ENCODE measurements at regions not wholly inside any gene's neighbourhood (a gene's known extent, or its start where the extent isn't known, plus 50 kb on each side); places are given as distances from the start of the nearest gene placed in this dataset.

- no peak for DNase-seq
- no peak overlapping the region for H3K4me3 ChIP-seq (ENCODE audit: low read depth, low read length)
- TF ChIP-seq CTCF (IDR thresholded peaks at IDR 0.05; ENCODE audit: low read depth, low read length): no peak
Measured at GRCh38 chr10:61184429-61184828, 240.4 kb upstream of the RHOBTB1 start.

GRCh38 chr10:61183967-61184366 lies 240.0 kb upstream of the RHOBTB1 start:
- H3K27ac ChIP-seq: 0 out of 2 replicates have a peak overlapping the region, but pooled peaks have one; percentile 15
- no peak for TF ChIP-seq CTCF (IDR thresholded peaks at IDR 0.05; ENCODE audit: low read depth, low read length)
- no peak overlapping the region for H3K4me3 ChIP-seq (ENCODE audit: low read depth, low read length)
- peaks cover 12% of the 10 kb centered on the region for H3K9me3 ChIP-seq (ENCODE audit: severe bottlenecking)
- no peaks in the 10 kb centered on the region for H3K27me3 ChIP-seq (ENCODE audit: insufficient read depth, low read depth, severe bottlenecking)
- DNase-seq: no peak
- H3K36me3 ChIP-seq: no peaks in the 10 kb centered on the region

More at GRCh38 chr10:61184429-61184828, 240.4 kb upstream of the RHOBTB1 start:
- H3K27me3 ChIP-seq (ENCODE audit: insufficient read depth, low read depth, severe bottlenecking): no peaks in the 10 kb centered on the region
- no peak overlapping the region for H3K27ac ChIP-seq
- H3K9me3 ChIP-seq (ENCODE audit: severe bottlenecking): peaks cover 12% of the 10 kb centered on the region
- H3K36me3 ChIP-seq: no peaks in the 10 kb centered on the region

GRCh38 chr10:61181832-61182231 lies 237.8 kb upstream of the RHOBTB1 start:
- H3K27me3 ChIP-seq (ENCODE audit: insufficient read depth, low read depth, severe bottlenecking): no peaks in the 10 kb centered on the region
- no peak for DNase-seq
- H3K4me3 ChIP-seq (ENCODE audit: low read depth, low read length): no peak overlapping the region
- no peak for TF ChIP-seq CTCF (IDR thresholded peaks at IDR 0.05; ENCODE audit: low read depth, low read length)
- H3K36me3 ChIP-seq: no peaks in the 10 kb centered on the region
- peaks cover 12% of the 10 kb centered on the region for H3K9me3 ChIP-seq (ENCODE audit: severe bottlenecking)
- H3K27ac ChIP-seq: no peak overlapping the region

GRCh38 chr10:61179771-61180170 lies 235.8 kb upstream of the RHOBTB1 start:
- H3K9me3 ChIP-seq (ENCODE audit: severe bottlenecking): peaks cover 7% of the 10 kb centered on the region
- DNase-seq: no peak
- no peak for TF ChIP-seq CTCF (IDR thresholded peaks at IDR 0.05; ENCODE audit: low read depth, low read length)
- H3K36me3 ChIP-seq: no peaks in the 10 kb centered on the region
- no peak overlapping the region for H3K4me3 ChIP-seq (ENCODE audit: low read depth, low read length)
- no peak overlapping the region for H3K27ac ChIP-seq
- H3K27me3 ChIP-seq (ENCODE audit: insufficient read depth, low read depth, severe bottlenecking): no peaks in the 10 kb centered on the region

- no peak for DNase-seq
- Histone ChIP-seq H3K9me3 (ENCODE audit: severe bottlenecking) (peaks cover 4% of the 10 kb centered on the region), H3K4me3 (ENCODE audit: low read depth, low read length) (no peak overlapping the region), H3K27me3 (ENCODE audit: insufficient read depth, low read depth, severe bottlenecking) (no peaks in the 10 kb centered on the region), H3K36me3 (no peaks in the 10 kb centered on the region), H3K27ac (no peak overlapping the region)
- no peak for TF ChIP-seq CTCF (IDR thresholded peaks at IDR 0.05; ENCODE audit: low read depth, low read length)
Measured at GRCh38 chr10:61176424-61176823, 232.4 kb upstream of the RHOBTB1 start.

GRCh38 chr10:61175316-61175715 lies 231.3 kb upstream of the RHOBTB1 start:
- Histone ChIP-seq H3K27ac (no peak overlapping the region), H3K36me3 (no peaks in the 10 kb centered on the region), H3K9me3 (ENCODE audit: severe bottlenecking) (peaks cover 4% of the 10 kb centered on the region), H3K4me3 (ENCODE audit: low read depth, low read length) (no peak overlapping the region), H3K27me3 (ENCODE audit: insufficient read depth, low read depth, severe bottlenecking) (no peaks in the 10 kb centered on the region)
- TF ChIP-seq CTCF (IDR thresholded peaks at IDR 0.05; ENCODE audit: low read depth, low read length): no peak
- no peak for DNase-seq
